IMR-90 (cell line): ENCODE measurements at regions not wholly inside any gene's neighbourhood (a gene's known extent, or its start where the extent isn't known, plus 50 kb on each side); places are given as distances from the start of the nearest gene placed in this dataset.
A peak's percentile ranks its signal among the peaks of the same experiment; 100 is the strongest.

Experiments
- ATAC-seq: fragments of 200-7000 bp; cut with Tn5 transposase; 2 replicates; pipeline ENCODE4 v1.9.1; 2020; ENCODE audit warnings: low read depth, mild to moderate bottlenecking, moderate library complexity
- BruUV-seq: library from RNA; stranded (reverse); fragments of 400-500 nt; replicated peaks from 2 replicates; lab custom pipeline; 2021; lab: Mats Ljungman, UMichigan
- CTCF ChIA-PET: fragments of 300-600 bp; formaldehyde crosslinking; extraction: SDS; loops from one replicate; lab custom pipeline; 2021; ENCODE audit warnings: antibody characterized with exemption; lab: Yijun Ruan, JAX
- POLR2A ChIA-PET: fragments of 300-600 bp; sonication (Branson Sonifier 250); formaldehyde crosslinking; loops from one replicate; lab custom pipeline; 2022; ENCODE audit warnings: antibody characterized with exemption; ENCODE audit not compliant: unreplicated experiment; lab: Charles Lee
- DNase-seq: peaks from one replicate; pipeline ENCODE4 v3.0.0; 2013
- H2AFZ ChIP-seq: replicated peaks from 2 replicates; pipeline ENCODE3; 2013; ENCODE audit warnings: low read length, mild to moderate bottlenecking; ENCODE audit not compliant: poor library complexity
- H2AK5ac ChIP-seq: 2 replicates; pipeline ENCODE4 v1.6.1; 2013; ENCODE audit warnings: low read depth, low read length, inconsistent platforms
- H2AK9ac ChIP-seq: replicated peaks from 2 replicates; pipeline ENCODE3; 2013; ENCODE audit warnings: mild to moderate bottlenecking, low read depth, low read length, moderate library complexity; ENCODE audit not compliant: poor library complexity
- H2BK120ac ChIP-seq: 2 replicates; pipeline ENCODE4 v1.6.1; 2013; ENCODE audit warnings: low read depth, low read length, inconsistent platforms
- H2BK15ac ChIP-seq: 3 replicates; pipeline ENCODE4 v1.6.1; 2013; ENCODE audit warnings: low read depth, low read length, inconsistent platforms
- H2BK20ac ChIP-seq: 2 replicates; pipeline ENCODE4 v1.6.1; 2013; ENCODE audit warnings: low read depth, mild to moderate bottlenecking, inconsistent platforms, low read length, moderate library complexity
- H2BK5ac ChIP-seq: 2 replicates; pipeline ENCODE4 v1.6.1; 2013; ENCODE audit warnings: mild to moderate bottlenecking, low read depth, low read length, inconsistent platforms; ENCODE audit not compliant: poor library complexity, severe bottlenecking
- H3K14ac ChIP-seq: replicated peaks from 2 replicates; pipeline ENCODE4 v1.6.1; 2013; ENCODE audit warnings: low read depth, low read length, inconsistent platforms
- H3K18ac ChIP-seq: 2 replicates; pipeline ENCODE4 v1.6.1; 2013; ENCODE audit warnings: low read depth, low read length, control low read depth
- H3K23ac ChIP-seq: 2 replicates; pipeline ENCODE4 v1.6.1; 2013; ENCODE audit warnings: low read depth, low read length, inconsistent platforms
- H3K27ac ChIP-seq: 2 replicates; pipeline ENCODE4 v1.5.1; 2013; ENCODE audit warnings: mild to moderate bottlenecking, control low read depth, low read length; ENCODE audit not compliant: insufficient read depth
- H3K27me3 ChIP-seq: 2 replicates; pipeline ENCODE4 v1.6.1; 2013; ENCODE audit warnings: low read length; ENCODE audit not compliant: control insufficient read depth, insufficient read depth
- H3K36me3 ChIP-seq: 2 replicates; pipeline ENCODE4 v1.6.1; 2013; ENCODE audit warnings: low read length, mixed read lengths; ENCODE audit not compliant: control insufficient read depth, insufficient read depth
- H3K4ac ChIP-seq: 2 replicates; pipeline ENCODE4 v1.6.1; 2013; ENCODE audit warnings: low read depth, low read length, inconsistent platforms
- H3K4me1 ChIP-seq: 2 replicates; pipeline ENCODE4 v1.6.1; 2013; ENCODE audit warnings: low read length, mixed read lengths; ENCODE audit not compliant: control insufficient read depth, insufficient read depth
- H3K4me2 ChIP-seq: 2 replicates; pipeline ENCODE4 v1.6.1; 2013; ENCODE audit warnings: low read depth, mild to moderate bottlenecking, control low read depth, low read length, moderate library complexity
- H3K4me3 ChIP-seq: 2 replicates; pipeline ENCODE4 v1.5.1; 2013; ENCODE audit warnings: low read depth, mild to moderate bottlenecking, control low read depth, low read length, moderate library complexity; ENCODE audit not compliant: insufficient read depth
- H3K56ac ChIP-seq: 2 replicates; pipeline ENCODE4 v1.6.1; 2013; ENCODE audit warnings: low read length, inconsistent platforms; ENCODE audit not compliant: insufficient read depth; ENCODE audit errors: extremely low read depth
- H3K79me1 ChIP-seq, 2 experiments: 2 replicates each; pipeline ENCODE4 v1.6.1; 2013; ENCODE audit warnings: low read length in 2 of 2, inconsistent platforms in 1 of 2, low read depth in 1 of 2
- H3K9ac ChIP-seq: 2 replicates; pipeline ENCODE4 v1.6.1; 2013; ENCODE audit warnings: low read depth, low read length, control low read depth
- H3K9me1 ChIP-seq: 2 replicates; pipeline ENCODE4 v1.6.1; 2013; ENCODE audit warnings: low read length, inconsistent platforms; ENCODE audit not compliant: insufficient read depth
- H3K9me3 ChIP-seq: 2 replicates; pipeline ENCODE4 v1.6.1; 2013; ENCODE audit warnings: low read length; ENCODE audit not compliant: control insufficient read depth, insufficient read depth
- H4K20me1 ChIP-seq: 2 replicates; pipeline ENCODE4 v1.6.1; 2013; ENCODE audit warnings: low read length, inconsistent platforms; ENCODE audit not compliant: insufficient read depth
- H4K5ac ChIP-seq: 2 replicates; pipeline ENCODE4 v1.6.1; 2013; ENCODE audit warnings: mild to moderate bottlenecking, low read depth, low read length, control low read depth
- H4K8ac ChIP-seq, 2 experiments: 2 replicates each; pipeline ENCODE4 v1.6.1; 2013; ENCODE audit warnings: low read depth in 2 of 2, low read length in 2 of 2, control low read depth in 1 of 2, inconsistent platforms in 1 of 2
- H4K91ac ChIP-seq: 2 replicates; pipeline ENCODE4 v1.6.1; 2013; ENCODE audit warnings: low read depth, low read length, inconsistent platforms; ENCODE audit not compliant: insufficient read depth
- BHLHE40 ChIP-seq: fragments of 150-350 bp; IDR thresholded peaks from 2 replicates; pipeline ENCODE4 v1.6.1; 2016; ENCODE audit warnings: mild to moderate bottlenecking, low read depth, low read length
- CEBPB ChIP-seq: IDR thresholded peaks from 2 replicates; pipeline ENCODE4 v1.6.1; 2012; ENCODE audit warnings: low read depth, low read length, improper control_type of control experiment
- CHD1 ChIP-seq: IDR thresholded peaks from 2 replicates; pipeline ENCODE4 v1.6.1; 2012; ENCODE audit warnings: low read depth, low read length, improper control_type of control experiment
- CTCF ChIP-seq: conservative IDR thresholded peaks from 2 replicates; pipeline ENCODE4 v1.5.1; 2012; ENCODE audit warnings: mild to moderate bottlenecking, low read depth, low read length, improper control_type of control experiment
- ELK1 ChIP-seq: fragments of 150-350 bp; IDR thresholded peaks from 2 replicates; pipeline ENCODE4 v1.6.1; 2016; ENCODE audit warnings: low read depth, mild to moderate bottlenecking, low read length, moderate library complexity, borderline replicate concordance
- FOS ChIP-seq: fragments of 150-350 bp; IDR thresholded peaks from 2 replicates; pipeline ENCODE4 v1.6.1; 2016; ENCODE audit warnings: low read depth, low read length
- MAZ ChIP-seq: IDR thresholded peaks from 2 replicates; pipeline ENCODE4 v1.6.1; 2012; ENCODE audit warnings: low read depth, mild to moderate bottlenecking, low read length, improper control_type of control experiment, moderate library complexity, borderline replicate concordance
- NFE2L2 ChIP-seq: fragments of 150-350 bp; IDR thresholded peaks from 2 replicates; pipeline ENCODE4 v1.6.1; 2016; ENCODE audit warnings: low read depth, mild to moderate bottlenecking, low read length
- RAD21 ChIP-seq: IDR thresholded peaks from 2 replicates; pipeline ENCODE4 v1.6.1; 2012; ENCODE audit warnings: low read length, improper control_type of control experiment
- RCOR1 ChIP-seq: IDR thresholded peaks from 2 replicates; pipeline ENCODE4 v1.6.1; 2012; ENCODE audit warnings: mild to moderate bottlenecking, low read length, improper control_type of control experiment; ENCODE audit not compliant: insufficient replicate concordance
- RFX5 ChIP-seq: IDR thresholded peaks from 2 replicates; pipeline ENCODE4 v1.8.0; 2012; ENCODE audit warnings: low read depth, mild to moderate bottlenecking, low read length, moderate library complexity
- SMC3 ChIP-seq: fragments of 150-350 bp; IDR thresholded peaks from 2 replicates; pipeline ENCODE4 v1.6.1; 2016; ENCODE audit warnings: low read depth, mild to moderate bottlenecking, antibody characterized with exemption, low read length, moderate library complexity
- USF2 ChIP-seq: fragments of 150-350 bp; IDR thresholded peaks from 2 replicates; pipeline ENCODE4 v1.6.1; 2017; ENCODE audit warnings: mild to moderate bottlenecking, antibody characterized with exemption, low read length, low read depth
- WGBS, 2 experiments: methylation state at CpG; one replicate each; pipeline versions ENCODE4 v1.1.5 to v1.1.7; 2013; ENCODE audit warnings: missing lambda C conversion rate in 2 of 2; ENCODE audit not compliant: insufficient read length in 1 of 2; ENCODE audit errors: extremely low coverage in 2 of 2; 5-methylcytosine and 5-hydroxymethylcytosine counted together
- dilution Hi-C: fragments of 300-500 bp; cut with HindIII; formaldehyde crosslinking; loops from one replicate; pipeline ENCODE4 v1.14.3; 2018; ENCODE audit warnings: low sequenced_read_pairs; ENCODE audit not compliant: unreplicated experiment
- in situ Hi-C: fragments of 300-500 bp; cut with MboI; formaldehyde crosslinking; loops from 3 replicates; pipeline ENCODE4 v1.14.3; 2019; ENCODE audit warnings: low sequenced_read_pairs, inconsistent platforms, mixed read lengths
- intact Hi-C: fragments of 100-400 bp; cut with micrococcal nuclease; formaldehyde crosslinking; loops from 2 replicates; pipeline ENCODE4 v1.10.0; 2022

- dilution Hi-C loops, result no loop called here
- CTCF ChIA-PET, result no interaction called here
- H3K4me3 ChIP-seq, result no peak overlapping the region
- TF ChIP-seq USF2 (no peak), CEBPB (no peak), RAD21 (no peak), CHD1 (peak; percentile 12; the same call in 1 of the 2 replicates), ELK1 (no peak), FOS (no peak), CTCF (no peak), RFX5 (no peak), NFE2L2 (no peak), MAZ (0 out of 2 replicates have a peak, but pooled peaks have one; percentile 2), BHLHE40 (peak; percentile 85), RCOR1 (no peak), SMC3 (no peak)
These were observed 200.0 kb downstream of the GLI2 start for GRCh38 chr2:120935339-120936313.

More at GRCh38 chr2:120935339-120936313, 200.0 kb downstream of the GLI2 start:
- Histone ChIP-seq H3K9ac (peak overlapping the region; percentile 33), H2BK20ac (peak overlapping the region; percentile 93), H3K14ac (peak overlapping the region; percentile 71), H2BK5ac (peak overlapping the region; percentile 94), H3K36me3 (peaks cover 3% of the 10 kb centered on the region), H3K27me3 (no peaks in the 10 kb centered on the region), H3K9me3 (peaks cover 2% of the 10 kb centered on the region; the same call in 1 of the 2 replicates), H2AK9ac (peak overlapping the region; percentile 88), H3K4me2 (peak overlapping the region; percentile 68), H3K79me1 (peaks cover 31 to 91% of the 10 kb centered on the region in 2 experiments), H2BK120ac (peak overlapping the region; percentile 93), H4K8ac (peak overlapping the region; percentile 70 to 78), H2AK5ac (peak overlapping the region; percentile 91), H4K5ac (peak overlapping the region; percentile 26), H3K56ac (peak overlapping the region; percentile 35), H2BK15ac (peak overlapping the region; percentile 95), H3K4ac (peak overlapping the region; percentile 91), H4K91ac (peak overlapping the region; percentile 97), H3K9me1 (peaks cover 54% of the 10 kb centered on the region), H3K4me1 (peaks cover 69% of the 10 kb centered on the region), H2AFZ (peak overlapping the region; percentile 80), H4K20me1 (peaks cover 28% of the 10 kb centered on the region), H3K23ac (peak overlapping the region; percentile 96), H3K18ac (peak overlapping the region; percentile 67), H3K27ac (peak overlapping the region; percentile 89)
- BruUV-seq, result no TSS peak
- DNase-seq (peak; percentile 74), ATAC-seq (peak; percentile 20)
- 10% methylated on average over 10 of the region's 26 CpGs; no CpG with 5 or more reads in 1 of the 2 experiments for WGBS, 2 experiments
- POLR2A ChIA-PET, result no interaction called here
- intact Hi-C loops (loop anchor here (5.0 to 10.0 kb wide), 4 partner anchors 68 to 241 kb away; partner anchors contain the start of gene GLI2), in situ Hi-C loops (no loop called here)
